ENCODE measurements at regions not wholly inside any gene's neighbourhood (a gene's known extent, or its start where the extent isn't known, plus 50 kb on each side); places are given as distances from the start of the nearest gene placed in this dataset.

DNA sequence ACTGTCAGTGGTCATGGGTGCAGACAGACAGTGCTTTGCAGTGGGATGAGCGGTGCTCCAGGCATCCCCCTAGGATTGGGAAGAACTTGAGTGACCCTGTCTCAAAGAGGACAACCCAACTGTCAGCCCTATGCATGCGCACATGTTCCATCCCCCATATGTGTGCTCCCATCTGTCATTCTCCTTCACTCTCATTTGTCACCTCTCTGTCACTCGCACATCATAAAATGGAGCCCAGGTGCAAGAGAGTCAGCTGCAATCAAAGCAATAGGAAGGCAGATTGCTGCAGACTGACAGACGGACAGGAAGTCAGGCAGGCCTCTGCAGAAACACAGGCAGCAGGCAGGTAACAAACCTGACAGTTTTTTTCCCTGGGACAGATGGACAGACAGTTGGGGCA is 101.8 kb upstream of the CCL1 start:
- TF ChIP-seq, protein P1, sequence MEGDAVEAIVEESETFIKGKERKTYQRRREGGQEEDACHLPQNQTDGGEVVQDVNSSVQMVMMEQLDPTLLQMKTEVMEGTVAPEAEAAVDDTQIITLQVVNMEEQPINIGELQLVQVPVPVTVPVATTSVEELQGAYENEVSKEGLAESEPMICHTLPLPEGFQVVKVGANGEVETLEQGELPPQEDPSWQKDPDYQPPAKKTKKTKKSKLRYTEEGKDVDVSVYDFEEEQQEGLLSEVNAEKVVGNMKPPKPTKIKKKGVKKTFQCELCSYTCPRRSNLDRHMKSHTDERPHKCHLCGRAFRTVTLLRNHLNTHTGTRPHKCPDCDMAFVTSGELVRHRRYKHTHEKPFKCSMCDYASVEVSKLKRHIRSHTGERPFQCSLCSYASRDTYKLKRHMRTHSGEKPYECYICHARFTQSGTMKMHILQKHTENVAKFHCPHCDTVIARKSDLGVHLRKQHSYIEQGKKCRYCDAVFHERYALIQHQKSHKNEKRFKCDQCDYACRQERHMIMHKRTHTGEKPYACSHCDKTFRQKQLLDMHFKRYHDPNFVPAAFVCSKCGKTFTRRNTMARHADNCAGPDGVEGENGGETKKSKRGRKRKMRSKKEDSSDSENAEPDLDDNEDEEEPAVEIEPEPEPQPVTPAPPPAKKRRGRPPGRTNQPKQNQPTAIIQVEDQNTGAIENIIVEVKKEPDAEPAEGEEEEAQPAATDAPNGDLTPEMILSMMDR (IDR thresholded peaks at IDR 0.05), result no peak
- no peak for TF ChIP-seq MAZ (IDR thresholded peaks at IDR 0.05; ENCODE audit: borderline replicate concordance, low read depth, low read length)
- no peak for TF ChIP-seq FOSL2 (IDR thresholded peaks at IDR 0.05)
- TF ChIP-seq FOSL2 (CRISPR knock-in tag; IDR thresholded peaks at IDR 0.05), result no peak
- TF ChIP-seq, protein P2, sequence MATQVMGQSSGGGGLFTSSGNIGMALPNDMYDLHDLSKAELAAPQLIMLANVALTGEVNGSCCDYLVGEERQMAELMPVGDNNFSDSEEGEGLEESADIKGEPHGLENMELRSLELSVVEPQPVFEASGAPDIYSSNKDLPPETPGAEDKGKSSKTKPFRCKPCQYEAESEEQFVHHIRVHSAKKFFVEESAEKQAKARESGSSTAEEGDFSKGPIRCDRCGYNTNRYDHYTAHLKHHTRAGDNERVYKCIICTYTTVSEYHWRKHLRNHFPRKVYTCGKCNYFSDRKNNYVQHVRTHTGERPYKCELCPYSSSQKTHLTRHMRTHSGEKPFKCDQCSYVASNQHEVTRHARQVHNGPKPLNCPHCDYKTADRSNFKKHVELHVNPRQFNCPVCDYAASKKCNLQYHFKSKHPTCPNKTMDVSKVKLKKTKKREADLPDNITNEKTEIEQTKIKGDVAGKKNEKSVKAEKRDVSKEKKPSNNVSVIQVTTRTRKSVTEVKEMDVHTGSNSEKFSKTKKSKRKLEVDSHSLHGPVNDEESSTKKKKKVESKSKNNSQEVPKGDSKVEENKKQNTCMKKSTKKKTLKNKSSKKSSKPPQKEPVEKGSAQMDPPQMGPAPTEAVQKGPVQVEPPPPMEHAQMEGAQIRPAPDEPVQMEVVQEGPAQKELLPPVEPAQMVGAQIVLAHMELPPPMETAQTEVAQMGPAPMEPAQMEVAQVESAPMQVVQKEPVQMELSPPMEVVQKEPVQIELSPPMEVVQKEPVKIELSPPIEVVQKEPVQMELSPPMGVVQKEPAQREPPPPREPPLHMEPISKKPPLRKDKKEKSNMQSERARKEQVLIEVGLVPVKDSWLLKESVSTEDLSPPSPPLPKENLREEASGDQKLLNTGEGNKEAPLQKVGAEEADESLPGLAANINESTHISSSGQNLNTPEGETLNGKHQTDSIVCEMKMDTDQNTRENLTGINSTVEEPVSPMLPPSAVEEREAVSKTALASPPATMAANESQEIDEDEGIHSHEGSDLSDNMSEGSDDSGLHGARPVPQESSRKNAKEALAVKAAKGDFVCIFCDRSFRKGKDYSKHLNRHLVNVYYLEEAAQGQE (IDR thresholded peaks at IDR 0.05), result no peak
- TF ChIP-seq RARB (CRISPR knock-in tag; IDR thresholded peaks at IDR 0.05), result no peak
- TF ChIP-seq, protein P3, sequence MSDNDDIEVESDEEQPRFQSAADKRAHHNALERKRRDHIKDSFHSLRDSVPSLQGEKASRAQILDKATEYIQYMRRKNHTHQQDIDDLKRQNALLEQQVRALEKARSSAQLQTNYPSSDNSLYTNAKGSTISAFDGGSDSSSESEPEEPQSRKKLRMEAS (IDR thresholded peaks at IDR 0.05), result no peak
- TF ChIP-seq CBX8 (IDR thresholded peaks at IDR 0.05), result no peak
- TF ChIP-seq RFX5 (IDR thresholded peaks at IDR 0.05), result no peak
- no peak for TF ChIP-seq RCOR1 (IDR thresholded peaks at IDR 0.05; ENCODE audit: low read depth, low read length)
- no peak for TF ChIP-seq POLR2A (IDR thresholded peaks at IDR 0.05; ENCODE audit: low read length)
- no peak for TF ChIP-seq CEBPB (IDR thresholded peaks at IDR 0.05)
- no peak for TF ChIP-seq RNF2 (IDR thresholded peaks at IDR 0.05; ENCODE audit: borderline replicate concordance, low read depth)

Measured in A549 (cell line).